Small intestine (tissue), 7 donors: ENCODE measurements at regions not wholly inside any gene's neighbourhood (a gene's known extent, or its start where the extent isn't known, plus 50 kb on each side); places are given as distances from the start of the nearest gene placed in this dataset.
"Not testable (repeated sequence)": the region's sequence is repeated elsewhere in the genome, so short reads cannot be mapped to it uniquely, and the experiment has no call there.

ENCODE experiments used
- DNase-seq, 2 donors: peaks; one replicate each; pipeline versions ENCODE4 v3.0.0 to v3.0.0-alpha.2; 2013
- FAIRE-seq: peaks from 2 replicates; lab custom pipeline; 2012; peaks lifted over from hg19 to GRCh38; lab: Jason Lieb, UNC
- H3K27ac ChIP-seq, 3 donors: one replicate each; pipeline ENCODE4 v1.5.1; 2013; ENCODE audit warnings: low read length in 2 of 3, mild to moderate bottlenecking in 2 of 3, control low read depth in 1 of 3, inconsistent platforms in 1 of 3, low read depth in 1 of 3, moderate library complexity in 1 of 3
- H3K27me3 ChIP-seq, 3 donors: one replicate each; pipeline ENCODE4 v1.6.1; 2013; ENCODE audit warnings: low read length in 3 of 3, inconsistent platforms in 1 of 3; ENCODE audit not compliant: control insufficient read depth in 3 of 3, insufficient read depth in 3 of 3
- H3K36me3 ChIP-seq, 3 donors: one replicate each; pipeline ENCODE4 v1.6.1; 2013; ENCODE audit warnings: low read length in 3 of 3, inconsistent platforms in 1 of 3, low read depth in 1 of 3, mild to moderate bottlenecking in 1 of 3, moderate library complexity in 1 of 3; ENCODE audit not compliant: control insufficient read depth in 3 of 3, insufficient read depth in 2 of 3
- H3K4me1 ChIP-seq, 3 donors: one replicate each; pipeline ENCODE4 v1.6.1; 2013; ENCODE audit warnings: low read length in 2 of 3, inconsistent platforms in 1 of 3, low read depth in 1 of 3, mild to moderate bottlenecking in 1 of 3, moderate library complexity in 1 of 3; ENCODE audit not compliant: control insufficient read depth in 3 of 3, insufficient read depth in 2 of 3
- H3K4me3 ChIP-seq, 3 donors: one replicate each; pipeline ENCODE4 v1.5.1; 2013; ENCODE audit warnings: low read length in 3 of 3, control low read depth in 1 of 3, inconsistent platforms in 1 of 3, low read depth in 1 of 3, mild to moderate bottlenecking in 1 of 3, moderate library complexity in 1 of 3
- H3K9me3 ChIP-seq, 2 donors: one replicate each; pipeline ENCODE4 v1.6.1; 2013; ENCODE audit warnings: low read depth in 1 of 2, low read length in 1 of 2; ENCODE audit not compliant: control insufficient read depth in 2 of 2, insufficient read depth in 1 of 2
- WGBS, 3 donors: extraction: QIAGEN DNeasy Blood & Tissue Kit; methylation state at CpG; one replicate each; pipeline ENCODE4 v1.1.7; 2013; 5-methylcytosine and 5-hydroxymethylcytosine counted together
- donor health status: healthy with polysubstance abuse.
- donor health status: control.
- donor health status: control.
- donor health status: Bipolar disorder and iron deficiency.
- donor health status: healthy.

- no peaks in the 10 kb centered on the region for H3K36me3 ChIP-seq
- 80 to 85% (median 82%) methylated on average over 12 of the region's 12 CpGs for WGBS, 3 donors
- H3K27ac ChIP-seq: no peak overlapping the region
- H3K9me3 ChIP-seq: peaks cover 0 to 4% of the 10 kb centered on the region in 2 donors
- no peaks in the 10 kb centered on the region for H3K4me1 ChIP-seq
- H3K4me3 ChIP-seq: no peak overlapping the region
- H3K27me3 ChIP-seq: no peaks in the 10 kb centered on the region
- no peak for FAIRE-seq
- DNase-seq: no peak
Observed at GRCh38 chr4:79249881-79250503, 75.9 kb downstream of the NAA11 start.

- no peak overlapping the region for H3K4me3 ChIP-seq
- H3K27me3 ChIP-seq: no peaks in the 10 kb centered on the region
- FAIRE-seq (no peak), DNase-seq (no peak)
- no peaks in the 10 kb centered on the region for H3K4me1 ChIP-seq
- H3K36me3 ChIP-seq: no peaks in the 10 kb centered on the region
- no peak overlapping the region for H3K27ac ChIP-seq
- WGBS, 3 donors: 86 to 90% (median 87%) methylated on average over 5 of the region's 5 CpGs
- H3K9me3 ChIP-seq: peaks cover 0 to 9% of the 10 kb centered on the region in 2 donors
Observed at GRCh38 chr4:79248610-79249009, 77.3 kb downstream of the NAA11 start.

- H3K27me3 ChIP-seq: no peaks in the 10 kb centered on the region
- H3K9me3 ChIP-seq: peaks cover 0 to 9% of the 10 kb centered on the region in 2 donors
- 60 to 85% (median 75%) methylated on average over 5 to 6 of the region's 6 CpGs for WGBS, 3 donors
- no peak for FAIRE-seq
- no peak overlapping the region for H3K4me3 ChIP-seq
- H3K27ac ChIP-seq: no peak overlapping the region
- no peak for DNase-seq
- no peaks in the 10 kb centered on the region for H3K4me1 ChIP-seq
- no peaks in the 10 kb centered on the region for H3K36me3 ChIP-seq
Observed at GRCh38 chr4:79247695-79248394, 78.0 kb downstream of the NAA11 start.

GRCh38 chr4:79245200-79245940 is 80.5 kb downstream of the NAA11 start:
- H3K4me3 ChIP-seq, H3K27ac ChIP-seq, H3K36me3 ChIP-seq, H3K9me3 ChIP-seq, H3K27me3 ChIP-seq, H3K4me1 ChIP-seq, FAIRE-seq, DNase-seq: not testable (repeated sequence)
- WGBS, 3 donors: 85 to 91% (median 90%) methylated on average over 41 to 44 of the region's 44 CpGs

GRCh38 chr4:79241846-79242245 is 84.0 kb downstream of the NAA11 start:
- H3K27me3 ChIP-seq: no peaks in the 10 kb centered on the region
- no peaks in the 10 kb centered on the region for H3K4me1 ChIP-seq
- H3K4me3 ChIP-seq: no peak overlapping the region
- WGBS, 3 donors: 17 to 43% (median 28%) methylated on average over 3 of the region's 3 CpGs
- H3K9me3 ChIP-seq: peaks cover 0 to 9% of the 10 kb centered on the region in 2 donors
- H3K27ac ChIP-seq: no peak overlapping the region
- no peak for FAIRE-seq
- DNase-seq: no peak
- H3K36me3 ChIP-seq: no peaks in the 10 kb centered on the region

- Histone ChIP-seq H3K27me3 (no peaks in the 10 kb centered on the region), H3K27ac (no peak overlapping the region), H3K36me3 (no peaks in the 10 kb centered on the region), H3K4me3 (no peak overlapping the region), H3K4me1 (no peaks in the 10 kb centered on the region), H3K9me3 (no peaks in the 10 kb centered on the region)
- no peak for DNase-seq
- WGBS, 3 donors: 22 to 49% (median 27%) methylated on average over 2 of the region's 2 CpGs
- FAIRE-seq: no peak
Observed at GRCh38 chr4:79237851-79238250, 88.0 kb downstream of the NAA11 start.

- Histone ChIP-seq H3K27ac (no peak overlapping the region), H3K4me1 (no peaks in the 10 kb centered on the region), H3K4me3 (no peak overlapping the region), H3K27me3 (no peaks in the 10 kb centered on the region), H3K9me3 (no peaks in the 10 kb centered on the region), H3K36me3 (no peaks in the 10 kb centered on the region)
- FAIRE-seq (no peak), DNase-seq (no peak)
- WGBS, 3 donors: 81 to 84% (median 84%) methylated on average over 1 of the region's 1 CpG
Observed at GRCh38 chr4:79236785-79237184, 89.1 kb downstream of the NAA11 start.

- no peak for FAIRE-seq
- no peaks in the 10 kb centered on the region for H3K36me3 ChIP-seq
- H3K9me3 ChIP-seq: no peaks in the 10 kb centered on the region
- H3K4me3 ChIP-seq: no peak overlapping the region
- no peaks in the 10 kb centered on the region for H3K4me1 ChIP-seq
- H3K27me3 ChIP-seq: no peaks in the 10 kb centered on the region
- 63 to 83% (median 74%) methylated on average over 4 of the region's 4 CpGs for WGBS, 3 donors
- no peak for DNase-seq
- H3K27ac ChIP-seq: no peak overlapping the region
Observed at GRCh38 chr4:79235095-79235494, 90.8 kb downstream of the NAA11 start.
